ENCODE measurements at regions not wholly inside any gene's neighbourhood (a gene's known extent, or its start where the extent isn't known, plus 50 kb on each side); places are given as distances from the start of the nearest gene placed in this dataset.
"Not testable (repeated sequence)": the region's sequence is repeated elsewhere in the genome, so short reads cannot be mapped to it uniquely, and the experiment has no call there.

DNA sequence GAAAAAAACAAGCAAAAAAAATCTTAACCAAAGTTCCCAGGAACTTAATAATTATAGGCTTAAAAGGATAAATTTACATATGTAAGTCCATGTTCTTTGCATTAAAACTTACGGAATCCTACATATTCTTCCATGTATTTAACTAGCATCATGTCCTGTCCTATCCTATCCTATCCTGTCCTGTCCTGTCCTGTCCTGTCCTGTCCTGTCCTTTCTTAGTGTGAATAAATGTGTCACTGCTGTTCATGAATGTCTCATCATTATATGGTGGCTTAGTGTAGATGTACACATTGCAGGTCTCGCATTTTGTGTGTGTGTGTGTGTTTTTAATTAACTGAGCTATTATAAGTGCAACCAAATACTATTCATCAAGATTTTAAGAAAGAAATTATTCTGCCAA lies 90.0 kb downstream of the TMEM167A start:
- TF ChIP-seq, protein P1, sequence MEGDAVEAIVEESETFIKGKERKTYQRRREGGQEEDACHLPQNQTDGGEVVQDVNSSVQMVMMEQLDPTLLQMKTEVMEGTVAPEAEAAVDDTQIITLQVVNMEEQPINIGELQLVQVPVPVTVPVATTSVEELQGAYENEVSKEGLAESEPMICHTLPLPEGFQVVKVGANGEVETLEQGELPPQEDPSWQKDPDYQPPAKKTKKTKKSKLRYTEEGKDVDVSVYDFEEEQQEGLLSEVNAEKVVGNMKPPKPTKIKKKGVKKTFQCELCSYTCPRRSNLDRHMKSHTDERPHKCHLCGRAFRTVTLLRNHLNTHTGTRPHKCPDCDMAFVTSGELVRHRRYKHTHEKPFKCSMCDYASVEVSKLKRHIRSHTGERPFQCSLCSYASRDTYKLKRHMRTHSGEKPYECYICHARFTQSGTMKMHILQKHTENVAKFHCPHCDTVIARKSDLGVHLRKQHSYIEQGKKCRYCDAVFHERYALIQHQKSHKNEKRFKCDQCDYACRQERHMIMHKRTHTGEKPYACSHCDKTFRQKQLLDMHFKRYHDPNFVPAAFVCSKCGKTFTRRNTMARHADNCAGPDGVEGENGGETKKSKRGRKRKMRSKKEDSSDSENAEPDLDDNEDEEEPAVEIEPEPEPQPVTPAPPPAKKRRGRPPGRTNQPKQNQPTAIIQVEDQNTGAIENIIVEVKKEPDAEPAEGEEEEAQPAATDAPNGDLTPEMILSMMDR (IDR thresholded peaks at IDR 0.05; ENCODE audit: low read depth, low read length, missing control alignments) = no peak
- DNase-seq (ENCODE audit: low read depth) = no peak
- no peak overlapping the region for H3K4me3 ChIP-seq (ENCODE audit: low read depth, low read length)

DNA sequence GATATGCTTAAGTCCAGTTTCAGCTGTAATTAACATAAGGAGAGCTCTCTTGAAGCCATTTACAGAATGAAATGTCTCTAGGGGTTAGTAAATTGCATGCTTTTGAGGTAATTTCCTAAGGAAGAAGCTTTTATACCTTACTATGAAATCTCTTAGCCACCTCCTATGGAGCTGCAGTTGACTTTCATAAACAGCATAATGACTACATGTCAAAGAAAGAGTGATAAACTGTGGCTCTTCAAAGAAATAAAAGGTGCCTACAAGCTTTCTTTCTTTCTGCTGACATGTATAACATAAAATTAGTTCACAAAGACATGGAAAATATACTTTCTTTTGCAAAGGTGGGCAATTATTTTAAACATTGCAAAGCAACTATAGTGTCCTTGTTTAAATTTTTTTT lies 90.8 kb downstream of the TMEM167A start:
- TF ChIP-seq, protein P1 (IDR thresholded peaks at IDR 0.05; ENCODE audit: low read depth, low read length, missing control alignments) = no peak
- H3K4me3 ChIP-seq (ENCODE audit: low read depth, low read length) = no peak overlapping the region
- no peak for DNase-seq (ENCODE audit: low read depth)

DNA sequence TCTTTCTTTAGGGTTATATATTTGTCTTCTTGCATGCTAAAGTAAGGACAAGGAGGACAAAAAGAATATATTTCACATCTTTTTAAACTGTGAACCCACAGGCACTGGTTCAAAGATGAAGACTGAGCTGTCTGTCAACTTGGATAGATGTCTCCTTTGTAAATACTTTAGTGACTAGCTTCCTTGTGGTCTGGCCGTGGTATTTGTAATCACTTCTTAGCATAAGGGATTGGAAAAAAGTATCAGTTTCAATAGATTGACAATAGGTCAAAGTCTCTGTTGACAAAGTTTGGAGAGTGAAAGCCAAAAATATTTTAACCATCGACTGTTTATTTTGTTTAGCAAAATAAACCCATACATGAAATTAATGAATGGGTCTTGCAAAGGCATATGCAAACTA lies 91.4 kb downstream of the TMEM167A start:
- TF ChIP-seq, protein P1 (IDR thresholded peaks at IDR 0.05; ENCODE audit: low read depth, low read length, missing control alignments) = no peak
- no peak for DNase-seq (ENCODE audit: low read depth)
- no peak overlapping the region for H3K4me3 ChIP-seq (ENCODE audit: low read depth, low read length)

DNA sequence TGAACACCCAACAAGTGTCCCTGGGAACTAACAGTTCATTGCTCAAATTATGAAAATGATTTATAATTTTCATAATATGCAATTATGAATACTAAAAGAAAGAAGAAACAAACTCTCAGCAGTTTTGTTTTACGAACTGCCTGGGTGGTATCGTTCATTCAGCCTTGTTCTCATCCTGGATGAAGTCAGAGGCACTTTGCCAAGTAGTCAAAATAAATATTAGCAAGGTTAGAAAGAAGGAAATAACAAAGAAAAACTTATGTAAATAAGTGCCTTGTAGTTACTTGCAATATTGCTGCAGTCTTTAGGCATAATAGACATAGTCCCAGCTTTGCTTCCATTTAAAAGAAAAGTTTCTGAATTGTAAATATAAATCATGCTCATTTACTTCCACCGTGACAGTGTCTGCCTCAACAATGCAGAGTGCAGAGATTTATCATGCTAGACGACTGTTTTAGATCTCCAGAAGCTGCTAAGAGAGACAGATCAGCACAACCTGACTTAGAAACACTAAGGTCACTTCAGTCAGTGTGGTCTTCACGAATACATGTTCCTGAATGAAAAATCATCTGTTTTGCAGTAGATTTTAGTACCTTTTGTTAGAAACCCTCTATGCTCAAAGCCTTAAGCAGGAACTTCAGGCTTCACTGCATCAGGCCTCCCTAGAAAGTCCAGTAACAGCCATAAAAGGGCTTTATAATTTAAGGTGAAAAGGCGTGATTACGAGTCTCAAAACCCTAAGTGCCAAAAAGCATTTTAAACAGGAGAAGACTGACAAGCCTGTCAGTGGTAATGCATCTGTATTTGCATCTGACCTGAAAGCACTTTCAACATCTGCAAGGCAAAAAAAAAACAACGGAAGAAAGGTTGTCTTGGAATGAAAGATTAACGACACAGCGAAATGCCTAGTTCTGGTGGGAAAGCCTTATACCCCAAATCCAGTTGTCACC lies 92.1 kb downstream of the TMEM167A start:
- no peak for DNase-seq (ENCODE audit: low read depth)
- TF ChIP-seq, protein P1 (IDR thresholded peaks at IDR 0.05; ENCODE audit: low read depth, low read length, missing control alignments) = no peak
- no peak overlapping the region for H3K4me3 ChIP-seq (ENCODE audit: low read depth, low read length)

DNA sequence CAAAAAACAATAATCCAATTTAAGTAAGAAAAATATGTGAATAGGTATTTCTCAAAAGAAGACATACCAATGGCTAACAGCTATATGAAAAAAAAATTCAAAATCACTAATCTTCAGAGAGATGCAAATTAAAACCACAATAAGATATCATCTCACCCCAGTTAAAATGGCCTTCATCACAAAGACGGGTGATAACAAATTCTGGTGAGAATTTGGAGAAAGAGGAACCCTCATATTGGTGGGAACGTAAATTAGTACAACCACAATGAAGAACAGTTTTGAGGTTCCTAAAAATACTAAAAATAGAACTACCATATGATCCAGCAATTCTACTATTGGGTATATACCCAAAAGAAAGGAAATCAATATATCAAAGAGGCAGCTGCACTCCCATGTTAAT lies 94.3 kb downstream of the TMEM167A start:
- TF ChIP-seq, protein P1 (IDR thresholded peaks at IDR 0.05; ENCODE audit: low read depth, low read length, missing control alignments) = no peak
- DNase-seq (ENCODE audit: low read depth) = no peak
- H3K4me3 ChIP-seq (ENCODE audit: low read depth, low read length) = no peak overlapping the region

DNA sequence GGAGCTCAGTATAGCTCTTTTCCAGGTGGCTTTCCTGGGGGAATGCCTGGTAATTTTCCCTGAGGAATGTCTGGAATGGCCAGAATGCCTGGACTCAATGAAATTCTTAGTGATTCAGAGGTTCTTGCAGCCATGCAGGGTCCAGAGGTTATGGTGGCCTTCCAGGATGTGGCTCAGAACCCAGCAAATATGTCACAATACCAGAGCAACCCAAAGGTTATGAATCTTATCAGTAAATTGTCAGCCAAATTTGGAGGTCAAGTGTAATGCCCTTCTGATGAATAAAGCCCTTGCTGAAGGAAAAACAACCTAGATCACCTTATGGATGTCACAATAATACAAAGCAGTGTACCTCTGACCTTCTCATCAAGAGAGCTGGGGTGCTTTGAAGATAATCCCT lies 100.3 kb downstream of the TMEM167A start:
- H3K4me3 ChIP-seq (ENCODE audit: low read depth, low read length); DNase-seq (ENCODE audit: low read depth): not testable (repeated sequence)

DNA sequence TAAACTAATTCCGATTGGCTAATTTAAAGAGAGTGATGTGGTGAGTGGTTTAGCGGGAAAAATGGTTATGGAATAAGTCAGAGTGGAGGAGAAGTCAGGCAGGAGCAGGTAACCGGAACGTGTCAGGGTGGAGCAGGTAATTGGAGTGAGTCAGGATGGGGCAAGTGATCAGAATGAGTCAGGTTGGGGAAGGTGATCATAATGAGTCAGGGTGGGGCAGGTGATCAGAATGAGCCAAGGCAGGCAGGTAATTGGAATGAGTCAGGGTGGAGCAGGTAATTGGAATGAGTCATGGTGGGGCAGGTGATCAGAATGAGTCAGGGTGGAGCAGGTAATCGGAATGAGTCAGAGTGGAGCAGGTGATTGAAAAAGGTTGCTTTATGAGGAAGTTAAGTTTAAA lies 101.4 kb downstream of the TMEM167A start:
- TF ChIP-seq, protein P1 (IDR thresholded peaks at IDR 0.05; ENCODE audit: low read depth, low read length, missing control alignments) = no peak
- DNase-seq (ENCODE audit: low read depth) = no peak
- H3K4me3 ChIP-seq (ENCODE audit: low read depth, low read length) = no peak overlapping the region

Data from GM12864 (cell line).